CD14-positive monocyte (primary cell): ENCODE measurements at regions not wholly inside any gene's neighbourhood (a gene's known extent, or its start where the extent isn't known, plus 50 kb on each side); places are given as distances from the start of the nearest gene placed in this dataset.
A peak's percentile ranks its signal among the peaks of the same experiment; 100 is the strongest.

Experiments
- DNase-seq, 3 donors: peaks; one replicate each; pipeline ENCODE4 v3.0.0-alpha.2; 2011 to 2022
- H2AFZ ChIP-seq: 2 replicates; pipeline ENCODE4 v1.6.0; 2012; ENCODE audit warnings: mild to moderate bottlenecking, low read depth, low read length, inconsistent platforms; ENCODE audit not compliant: insufficient read depth, poor library complexity, severe bottlenecking
- H3K27ac ChIP-seq, 2 donors: 1 replicate in 1 of 2; 2 replicates in 1 of 2; pipeline ENCODE4 v1.5.1; 2012 to 2013; ENCODE audit warnings: low read length in 2 of 2, control low read depth in 1 of 2, inconsistent platforms in 1 of 2, low read depth in 1 of 2, mild to moderate bottlenecking in 1 of 2
- H3K27me3 ChIP-seq, 2 donors: one replicate each; pipeline versions ENCODE4 v1.6.0 to v1.6.1; 2011 to 2013; ENCODE audit warnings: low read length in 2 of 2; ENCODE audit not compliant: control insufficient read depth in 2 of 2, insufficient read depth in 2 of 2
- H3K36me3 ChIP-seq, 2 donors: replicated peaks in 1 of 2; 1 replicate in 1 of 2; 2 replicates in 1 of 2; pipeline versions ENCODE4 v1.5.1 to v1.6.1; 2012 to 2013; ENCODE audit warnings: low read length in 2 of 2, control low read depth in 1 of 2, inconsistent platforms in 1 of 2, mild to moderate bottlenecking in 1 of 2; ENCODE audit not compliant: insufficient read depth in 2 of 2, control insufficient read depth in 1 of 2
- H3K4me1 ChIP-seq, 2 donors: 1 replicate in 1 of 2; 2 replicates in 1 of 2; pipeline versions ENCODE4 v1.5.1 to v1.6.1; 2012 to 2013; ENCODE audit warnings: low read length in 2 of 2, control low read depth in 1 of 2, inconsistent platforms in 1 of 2, mild to moderate bottlenecking in 1 of 2, moderate library complexity in 1 of 2; ENCODE audit not compliant: insufficient read depth in 2 of 2, control insufficient read depth in 1 of 2
- H3K4me2 ChIP-seq: replicated peaks from 2 replicates; pipeline ENCODE3; 2012; ENCODE audit warnings: low read length, moderate library complexity, mild to moderate bottlenecking; ENCODE audit not compliant: poor library complexity, severe bottlenecking; ENCODE audit errors: extremely low read depth
- H3K4me3 ChIP-seq, 3 experiments: fragments of 200-600 bp in 1 of 3; sonication (generic) in 1 of 3; replicated peaks in 1 of 3; 1 replicate in 2 of 3; 2 replicates in 1 of 3; pipeline ENCODE4 v1.5.1; 2011 to 2013; ENCODE audit warnings: low read length in 3 of 3, mild to moderate bottlenecking in 3 of 3, control low read depth in 2 of 3, low read depth in 2 of 3, inconsistent platforms in 1 of 3, moderate library complexity in 1 of 3
- H3K79me2 ChIP-seq: 2 replicates; pipeline ENCODE4 v1.6.0; 2012; ENCODE audit warnings: mild to moderate bottlenecking, control low read depth, inconsistent platforms, low read length, moderate library complexity; ENCODE audit not compliant: insufficient read depth
- H3K9ac ChIP-seq: 2 replicates; pipeline ENCODE4 v1.6.0; 2017; ENCODE audit warnings: low read length, mild to moderate bottlenecking; ENCODE audit not compliant: insufficient read depth, poor library complexity, severe bottlenecking
- H3K9me3 ChIP-seq, 2 donors: replicated peaks in 1 of 2; 1 replicate in 1 of 2; 2 replicates in 1 of 2; pipeline versions ENCODE4 v1.5.1 to v1.6.1; 2012 to 2013; ENCODE audit warnings: low read length in 2 of 2, control low read depth in 1 of 2; ENCODE audit not compliant: control insufficient read depth in 1 of 2, insufficient read depth in 1 of 2
- H4K20me1 ChIP-seq: 2 replicates; pipeline ENCODE4 v1.6.0; 2012; ENCODE audit warnings: mild to moderate bottlenecking, low read length, control low read depth, moderate library complexity; ENCODE audit not compliant: insufficient read depth
- H3K27ac Mint-ChIP-seq, 7 donors: one replicate each; pipeline ENCODE4 v1.8.0; 2020; ENCODE audit warnings: mild to moderate bottlenecking in 7 of 7, mixed read lengths in 7 of 7, moderate library complexity in 6 of 7, inconsistent platforms in 2 of 7
- H3K27me3 Mint-ChIP-seq, 3 donors: one replicate each; pipeline ENCODE4 v1.8.0; 2021 to 2022; ENCODE audit warnings: low read depth in 3 of 3, mild to moderate bottlenecking in 3 of 3, mixed read lengths in 3 of 3, moderate library complexity in 3 of 3, inconsistent platforms in 1 of 3
- H3K36me3 Mint-ChIP-seq, 2 donors: one replicate each; pipeline ENCODE4 v1.8.0; 2020; ENCODE audit warnings: mixed read lengths in 2 of 2, inconsistent platforms in 1 of 2, mild to moderate bottlenecking in 1 of 2
- H3K4me1 Mint-ChIP-seq: one replicate; pipeline ENCODE4 v1.8.0; 2020; ENCODE audit warnings: mild to moderate bottlenecking, mixed read lengths
- H3K4me3 Mint-ChIP-seq, 2 donors: one replicate each; pipeline ENCODE4 v1.8.0; 2020; ENCODE audit warnings: mild to moderate bottlenecking in 2 of 2, mixed read lengths in 2 of 2, moderate library complexity in 1 of 2
- H3K9me3 Mint-ChIP-seq, 7 donors: one replicate each; pipeline ENCODE4 v1.8.0; 2020 to 2022; ENCODE audit warnings: mixed read lengths in 7 of 7, mild to moderate bottlenecking in 6 of 7, moderate library complexity in 6 of 7, inconsistent platforms in 2 of 7
- WGBS: methylation state at CpG from one replicate; pipeline ENCODE4 v1.1.5; 2013; ENCODE audit warnings: missing lambda C conversion rate; ENCODE audit not compliant: insufficient coverage; 5-methylcytosine and 5-hydroxymethylcytosine counted together
- intact Hi-C, 2 donors: fragments of 100-400 bp; cut with micrococcal nuclease; formaldehyde crosslinking; loops; one replicate each; pipeline versions ENCODE4 v1.15.0 to v1.15.1; 2023
- TF ChIP-seq, protein P1 (sequence below): fragments of 200-600 bp; IDR thresholded peaks from one replicate; pipeline ENCODE4 v1.8.0; 2022; ENCODE audit warnings: antibody characterized with exemption, mild to moderate bottlenecking

DNA sequence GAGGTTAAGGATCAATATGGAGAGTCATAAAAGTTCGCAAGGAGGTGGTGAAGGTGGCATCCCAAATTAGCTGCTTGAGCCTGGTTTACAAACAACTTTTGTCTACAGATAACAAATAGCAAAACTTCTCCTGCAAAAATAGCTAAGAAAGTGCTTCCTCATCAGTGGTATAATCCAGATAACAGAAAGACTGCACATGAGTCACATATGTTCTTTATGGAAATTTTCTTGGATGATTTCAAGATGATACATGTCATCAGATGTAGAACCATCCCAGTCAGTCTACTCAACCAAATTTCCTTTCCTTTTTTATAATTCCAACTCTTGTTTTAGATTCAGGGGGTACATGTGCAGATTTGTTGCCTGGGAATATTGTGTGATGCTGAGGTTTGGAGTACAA lies 133.0 kb downstream of the BTG1 start:
- Histone ChIP-seq H4K20me1 (no peaks in the 10 kb centered on the region), H3K36me3 (no peaks in the 10 kb centered on the region), H2AFZ (no peak overlapping the region), H3K27me3 (no peaks in the 10 kb centered on the region), H3K4me2 (no peak overlapping the region), H3K4me1 (no peaks in the 10 kb centered on the region), H3K9me3 (no peaks in the 10 kb centered on the region), H3K9ac (no peak overlapping the region), H3K4me3 (no peak overlapping the region), H3K27ac (no peak overlapping the region), H3K79me2 (no peaks in the 10 kb centered on the region)
- H3K27me3 Mint-ChIP-seq, result no peaks in the 10 kb centered on the region
- peaks cover 0 to 5% (median 0%) of the 10 kb centered on the region in 7 donors for H3K9me3 Mint-ChIP-seq
- peaks cover 6% of the 10 kb centered on the region for H3K4me1 Mint-ChIP-seq
- TF ChIP-seq, protein P1, sequence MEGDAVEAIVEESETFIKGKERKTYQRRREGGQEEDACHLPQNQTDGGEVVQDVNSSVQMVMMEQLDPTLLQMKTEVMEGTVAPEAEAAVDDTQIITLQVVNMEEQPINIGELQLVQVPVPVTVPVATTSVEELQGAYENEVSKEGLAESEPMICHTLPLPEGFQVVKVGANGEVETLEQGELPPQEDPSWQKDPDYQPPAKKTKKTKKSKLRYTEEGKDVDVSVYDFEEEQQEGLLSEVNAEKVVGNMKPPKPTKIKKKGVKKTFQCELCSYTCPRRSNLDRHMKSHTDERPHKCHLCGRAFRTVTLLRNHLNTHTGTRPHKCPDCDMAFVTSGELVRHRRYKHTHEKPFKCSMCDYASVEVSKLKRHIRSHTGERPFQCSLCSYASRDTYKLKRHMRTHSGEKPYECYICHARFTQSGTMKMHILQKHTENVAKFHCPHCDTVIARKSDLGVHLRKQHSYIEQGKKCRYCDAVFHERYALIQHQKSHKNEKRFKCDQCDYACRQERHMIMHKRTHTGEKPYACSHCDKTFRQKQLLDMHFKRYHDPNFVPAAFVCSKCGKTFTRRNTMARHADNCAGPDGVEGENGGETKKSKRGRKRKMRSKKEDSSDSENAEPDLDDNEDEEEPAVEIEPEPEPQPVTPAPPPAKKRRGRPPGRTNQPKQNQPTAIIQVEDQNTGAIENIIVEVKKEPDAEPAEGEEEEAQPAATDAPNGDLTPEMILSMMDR, result no peak
- intact Hi-C loops, result no loop called here
- WGBS, result no CpG with 5 or more reads among the region's 1 CpG
- no peak overlapping the region for H3K4me3 Mint-ChIP-seq
- no peaks in the 10 kb centered on the region for H3K36me3 Mint-ChIP-seq
- DNase-seq, result no peak
- H3K27ac Mint-ChIP-seq, result no peak overlapping the region

DNA sequence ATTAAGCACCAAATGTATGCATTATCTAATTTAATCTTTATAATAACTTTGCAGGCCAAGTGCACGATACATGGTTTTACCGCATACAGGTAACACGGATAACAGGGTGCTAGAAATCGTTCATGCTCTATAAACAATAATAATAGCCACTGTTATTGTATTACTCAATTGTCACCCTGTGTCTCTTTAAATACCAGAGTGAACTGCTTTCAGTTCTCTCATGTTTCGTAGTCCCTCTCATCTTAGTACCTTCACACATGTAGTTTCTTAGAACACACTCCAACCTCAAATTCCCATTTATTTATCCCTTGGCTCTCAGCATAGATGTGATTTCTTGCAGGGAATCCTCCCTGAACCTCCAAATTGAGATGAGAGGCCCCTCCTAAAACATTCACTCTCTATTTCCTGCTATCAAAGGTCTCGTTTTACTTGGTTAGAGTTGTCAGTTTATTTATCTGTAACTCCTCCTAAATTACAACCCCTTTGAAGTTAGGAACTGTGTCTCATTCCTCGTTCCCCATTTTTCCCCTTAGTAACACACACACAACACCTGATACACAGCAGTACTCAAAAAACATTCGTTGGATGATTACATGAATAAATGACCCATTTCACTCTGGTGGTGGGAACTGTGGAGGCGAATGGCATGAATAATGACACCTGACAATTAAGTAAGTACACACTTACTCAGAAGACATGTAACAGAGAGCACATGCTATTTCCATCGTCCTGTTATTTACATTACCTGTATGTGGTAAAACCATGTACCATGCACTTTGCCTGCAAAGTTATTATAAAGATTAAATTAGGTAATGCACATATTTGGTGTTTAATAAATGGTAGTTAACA lies 134.6 kb downstream of the BTG1 start:
- H3K4me1 ChIP-seq, result no peaks in the 10 kb centered on the region
- H3K4me3 ChIP-seq, result no peak overlapping the region
- H3K9ac ChIP-seq, result no peak overlapping the region
- H3K36me3 ChIP-seq, result no peaks in the 10 kb centered on the region
- no peak overlapping the region for H3K4me2 ChIP-seq
- WGBS, result 83% methylated on average over 5 of the region's 10 CpGs
- DNase-seq, result no peak
- Mint-ChIP-seq H3K36me3 (no peaks in the 10 kb centered on the region), H3K4me3 (no peak overlapping the region), H3K9me3 (peaks cover 0 to 6% (median 3%) of the 10 kb centered on the region in 7 donors), H3K27ac (no peak overlapping the region), H3K27me3 (peaks cover 0 to 2% (median 1%) of the 10 kb centered on the region in 3 donors), H3K4me1 (peaks cover 4% of the 10 kb centered on the region)
- no peaks in the 10 kb centered on the region for H3K79me2 ChIP-seq
- H3K27ac ChIP-seq, result no peak overlapping the region
- H3K27me3 ChIP-seq, result no peaks in the 10 kb centered on the region
- no peaks in the 10 kb centered on the region for H3K9me3 ChIP-seq
- TF ChIP-seq, protein P1, result no peak
- intact Hi-C loops, result no loop called here
- peak overlapping the region; percentile 49 for H2AFZ ChIP-seq
- no peaks in the 10 kb centered on the region for H4K20me1 ChIP-seq
